ENCODE measurements at regions not wholly inside any gene's neighbourhood (a gene's known extent, or its start where the extent isn't known, plus 50 kb on each side); places are given as distances from the start of the nearest gene placed in this dataset.

- peak; percentile 7 for DNase-seq (ENCODE audit: low read depth, low spot score)
Measured at GRCh38 chr5:155839251-155840037, 487.5 kb upstream of the SGCD start.

- DNase-seq (ENCODE audit: low read depth, low spot score) = no peak
Measured at GRCh38 chr5:155844542-155844941, 482.4 kb upstream of the SGCD start.

GRCh38 chr5:155850370-155850769 lies 476.6 kb upstream of the SGCD start:
- DNase-seq (ENCODE audit: low read depth, low spot score) = no peak

GRCh38 chr5:155866971-155867370 lies 460.0 kb upstream of the SGCD start:
- no peak for DNase-seq (ENCODE audit: low read depth, low spot score)

GRCh38 chr5:155867522-155868088 lies 459.4 kb upstream of the SGCD start:
- DNase-seq (ENCODE audit: low read depth, low spot score) = no peak

- DNase-seq (ENCODE audit: low read depth, low spot score) = no peak
Measured at GRCh38 chr5:155870636-155871035, 456.3 kb upstream of the SGCD start.

- DNase-seq (ENCODE audit: low read depth, low spot score) = no peak
Measured at GRCh38 chr5:155871623-155872022, 455.3 kb upstream of the SGCD start.

GRCh38 chr5:155872629-155873220 lies 454.2 kb upstream of the SGCD start:
- peak; percentile 6 for DNase-seq (ENCODE audit: low read depth, low spot score)

- no peak for DNase-seq (ENCODE audit: low read depth, low spot score)
Measured at GRCh38 chr5:155878991-155879575, 447.9 kb upstream of the SGCD start.

GRCh38 chr5:155884041-155884440 lies 442.9 kb upstream of the SGCD start:
- no peak for DNase-seq (ENCODE audit: low read depth, low spot score)

GRCh38 chr5:155885199-155885598 lies 441.8 kb upstream of the SGCD start:
- DNase-seq (ENCODE audit: low read depth, low spot score) = no peak

GRCh38 chr5:155886311-155887031 lies 440.5 kb upstream of the SGCD start:
- DNase-seq (ENCODE audit: low read depth, low spot score) = no peak

GRCh38 chr5:155895484-155895883 lies 431.5 kb upstream of the SGCD start:
- DNase-seq (ENCODE audit: low read depth, low spot score) = no peak

- DNase-seq (ENCODE audit: low read depth, low spot score) = no peak
Measured at GRCh38 chr5:155897761-155898160, 429.2 kb upstream of the SGCD start.

GRCh38 chr5:155898284-155898683 lies 428.7 kb upstream of the SGCD start:
- DNase-seq (ENCODE audit: low read depth, low spot score) = no peak

- DNase-seq (ENCODE audit: low read depth, low spot score) = no peak
Measured at GRCh38 chr5:155903791-155904190, 423.2 kb upstream of the SGCD start.

- peak; percentile 53 for DNase-seq (ENCODE audit: low read depth, low spot score)
Measured at GRCh38 chr5:155905364-155905763, 421.6 kb upstream of the SGCD start.

GRCh38 chr5:155906046-155906445 lies 420.9 kb upstream of the SGCD start:
- no peak for DNase-seq (ENCODE audit: low read depth, low spot score)

GRCh38 chr5:155908543-155908942 lies 418.4 kb upstream of the SGCD start:
- no peak for DNase-seq (ENCODE audit: low read depth, low spot score)

- no peak for DNase-seq (ENCODE audit: low read depth, low spot score)
Measured at GRCh38 chr5:155912291-155912690, 414.7 kb upstream of the SGCD start.

GRCh38 chr5:155914766-155915165 lies 412.2 kb upstream of the SGCD start:
- no peak for DNase-seq (ENCODE audit: low read depth, low spot score)

- DNase-seq (ENCODE audit: low read depth, low spot score) = no peak
Measured at GRCh38 chr5:155915601-155916000, 411.4 kb upstream of the SGCD start.
